K562 (cell line): ENCODE measurements at regions not wholly inside any gene's neighbourhood (a gene's known extent, or its start where the extent isn't known, plus 50 kb on each side); places are given as distances from the start of the nearest gene placed in this dataset.

Source experiments
- ATAC-seq: fragments of 200-7000 bp; cut with Tn5 transposase; 3 replicates; pipeline ENCODE4 v1.9.1; 2020; ENCODE audit warnings: moderate library complexity
- BruUV-seq: library from RNA; stranded (reverse); fragments of 400-500 nt; replicated peaks from 2 replicates; lab custom pipeline; 2021; lab: Mats Ljungman, UMichigan
- CTCF ChIA-PET: fragments of 300-600 bp; formaldehyde crosslinking; extraction: SDS; loops from one replicate; lab custom pipeline; 2021; ENCODE audit warnings: low intra/inter-chr PET ratio; lab: Yijun Ruan, JAX
- POLR2A ChIA-PET: fragments of 300-600, 350-650 bp; sonication (Branson Sonifier 250); formaldehyde crosslinking; extraction: SDS; loops from one replicate; lab custom pipeline; 2021; ENCODE audit warnings: antibody characterized with exemption, inconsistent platforms; lab: Yijun Ruan, JAX
- DNase-seq, 4 experiments: peaks; one replicate each; pipeline versions ENCODE4 v3.0.0 to v3.0.0-alpha.2; 2011 to 2018; ENCODE audit warnings: low spot score in 3 of 4, mixed read lengths in 3 of 4; ENCODE audit errors: extremely low read depth in 1 of 4
- FAIRE-seq: peaks from 2 replicates; lab custom pipeline; 2011; peaks lifted over from hg19 to GRCh38; lab: Jason Lieb, UNC
- H2AFZ ChIP-seq: 2 replicates; pipeline ENCODE4 v1.6.0; 2011; ENCODE audit warnings: low read depth, low read length, control low read depth, inconsistent platforms
- H3K27ac ChIP-seq: fragments of 200-600 bp; 3 replicates; pipeline ENCODE4 v1.8.0; 2011; ENCODE audit warnings: low read depth, mild to moderate bottlenecking, control low read depth, inconsistent platforms, low read length, moderate library complexity, mixed read lengths; ENCODE audit errors: extremely low read depth
- H3K27me3 ChIP-seq, 2 experiments: fragments of 300-600 bp in 1 of 2; 2 replicates in 1 of 2; 3 replicates in 1 of 2; pipeline versions ENCODE4 v1.6.0 to v1.8.0; 2011; ENCODE audit warnings: inconsistent platforms in 2 of 2, low read length in 2 of 2, mild to moderate bottlenecking in 1 of 2, mixed read lengths in 1 of 2, moderate library complexity in 1 of 2; ENCODE audit not compliant: control insufficient read depth in 2 of 2, insufficient read depth in 2 of 2
- H3K36me3 ChIP-seq: fragments of 300-600 bp; 3 replicates; pipeline ENCODE4 v1.8.0; 2011; ENCODE audit warnings: mild to moderate bottlenecking, low read length, inconsistent platforms; ENCODE audit not compliant: control insufficient read depth, insufficient read depth
- H3K4me1 ChIP-seq, 2 experiments: fragments of 200-600 bp in 1 of 2; replicated peaks in 1 of 2; 2 replicates in 1 of 2; 3 replicates in 1 of 2; pipeline versions ENCODE4 v1.5.1 to v1.8.0; 2011; ENCODE audit warnings: inconsistent platforms in 2 of 2, low read length in 2 of 2, mild to moderate bottlenecking in 1 of 2, mixed read lengths in 1 of 2, moderate library complexity in 1 of 2; ENCODE audit not compliant: control insufficient read depth in 2 of 2, insufficient read depth in 2 of 2
- H3K4me2 ChIP-seq: 2 replicates; pipeline ENCODE4 v1.6.1; 2011; ENCODE audit warnings: low read length, control low read depth, inconsistent platforms, mixed read lengths; ENCODE audit not compliant: insufficient read depth
- H3K4me3 ChIP-seq: fragments of 200-600 bp; sonication (generic), shearing (Covaris generic); 2 replicates; pipeline ENCODE4 v1.5.1; 2016; ENCODE audit warnings: control low read depth, inconsistent platforms
- H3K79me2 ChIP-seq: fragments of 200-600 bp; 3 replicates; pipeline ENCODE4 v1.8.0; 2011; ENCODE audit warnings: low read length, inconsistent platforms; ENCODE audit not compliant: control insufficient read depth, insufficient read depth
- H3K9ac ChIP-seq, 2 experiments: 2 replicates each; pipeline versions ENCODE4 v1.6.0 to v1.6.1; 2011; ENCODE audit warnings: low read depth in 2 of 2, low read length in 2 of 2, control low read depth in 1 of 2, inconsistent platforms in 1 of 2, mild to moderate bottlenecking in 1 of 2, mixed read lengths in 1 of 2; ENCODE audit not compliant: insufficient read depth in 1 of 2
- H3K9me1 ChIP-seq: one replicate; pipeline ENCODE4 v1.6.0; 2011; ENCODE audit warnings: inconsistent platforms, mild to moderate bottlenecking, low read length, moderate library complexity; ENCODE audit not compliant: control insufficient read depth, insufficient read depth
- H3K9me3 ChIP-seq: replicated peaks from 2 replicates; pipeline ENCODE4 v1.5.1; 2011; ENCODE audit warnings: low read depth, low read length, inconsistent platforms; ENCODE audit not compliant: control insufficient read depth, insufficient read depth
- H4K20me1 ChIP-seq: replicated peaks from 2 replicates; pipeline ENCODE4 v1.6.1; 2011; ENCODE audit warnings: low read length, inconsistent platforms, mixed read lengths; ENCODE audit not compliant: control insufficient read depth, insufficient read depth
- BHLHE40 ChIP-seq: IDR thresholded peaks from 2 replicates; pipeline ENCODE4 v1.6.1; 2011; ENCODE audit warnings: low read length, improper control_type of control experiment
- CC2D1A ChIP-seq: fragments of 450-650 bp; IDR thresholded peaks from 2 replicates; pipeline ENCODE4 v1.6.1; 2017; ENCODE audit warnings: mild to moderate bottlenecking
- ELF4 ChIP-seq: fragments of 450-650 bp; formaldehyde crosslinking; IDR thresholded peaks from 2 replicates; pipeline ENCODE4 v1.4.0; 2022; ENCODE audit warnings: missing genetic modification characterization
- HOXB6 ChIP-seq: fragments of 250-450 bp; sonication (Bioruptor Pico); IDR thresholded peaks from 2 replicates; pipeline ENCODE4 v1.5.1; 2022; ENCODE audit warnings: mild to moderate bottlenecking, borderline replicate concordance
- MTA2 ChIP-seq: fragments of 450-650 bp; IDR thresholded peaks from 2 replicates; pipeline ENCODE4 v1.6.1; 2016; ENCODE audit warnings: low read depth
- PTTG1 ChIP-seq: fragments of 450-650 bp; IDR thresholded peaks from 2 replicates; pipeline ENCODE4 v1.6.1; 2016; ENCODE audit warnings: low read depth, mild to moderate bottlenecking, missing genetic modification characterization, missing compliant biosample characterization
- STAT5A ChIP-seq: IDR thresholded peaks from 2 replicates; pipeline ENCODE4 v1.6.1; 2012; ENCODE audit warnings: low read length, inconsistent platforms, borderline replicate concordance
- TGIF2 ChIP-seq: sonication (generic); formaldehyde crosslinking; IDR thresholded peaks from 2 replicates; pipeline ENCODE4 v1.8.1; 2022; ENCODE audit warnings: mild to moderate bottlenecking, missing genetic modification reagents, moderate library complexity
- ZBTB8A ChIP-seq: fragments of 450-650 bp; IDR thresholded peaks from 2 replicates; pipeline ENCODE4 v1.6.1; 2018; ENCODE audit warnings: mild to moderate bottlenecking, moderate library complexity; ENCODE audit not compliant: partially characterized antibody
- ZNF583 ChIP-seq: fragments of 250-450 bp; sonication (Bioruptor Pico); IDR thresholded peaks from 2 replicates; pipeline ENCODE4 v1.4.0; 2020
- ZNF589 ChIP-seq: fragments of 200-800 bp; sonication (Bioruptor generic); IDR thresholded peaks from 2 replicates; pipeline ENCODE4 v1.6.1; 2016; ENCODE audit warnings: low read depth, missing genetic modification characterization, missing compliant biosample characterization
- ZNF717 ChIP-seq: fragments of 250-450 bp; sonication (Bioruptor Pico); IDR thresholded peaks from 2 replicates; pipeline ENCODE4 v1.5.0; 2021
- WGBS: fragments of 100-300 bp; shearing (Covaris generic); methylation state at CpG from one replicate; pipeline ENCODE4 v1.1.6; 2016; ENCODE audit warnings: low coverage, mixed read lengths; ENCODE audit not compliant: insufficient coverage; ENCODE audit errors: missing lambda C conversion rate; 5-methylcytosine and 5-hydroxymethylcytosine counted together
- in situ Hi-C: fragments of 300-500 bp; cut with MboI; formaldehyde crosslinking; loops from 4 replicates; pipeline ENCODE4 v1.15.0; 2018; ENCODE audit warnings: inconsistent platforms, mixed read lengths
- intact Hi-C: fragments of 100-400 bp; cut with micrococcal nuclease; formaldehyde crosslinking; loops from 2 replicates; pipeline ENCODE4 v1.14.2; 2022
- TF ChIP-seq, protein P1 (sequence below): fragments of 450-650 bp; IDR thresholded peaks from 2 replicates; pipeline ENCODE4 v1.6.1; 2014; ENCODE audit warnings: low read depth, mild to moderate bottlenecking, moderate library complexity, borderline replicate concordance
- TF ChIP-seq, protein P2 (sequence below): fragments of 250-450 bp; sonication (Bioruptor Pico); IDR thresholded peaks from 2 replicates; pipeline ENCODE4 v1.5.0; 2022; ENCODE audit warnings: mild to moderate bottlenecking
- TF ChIP-seq, protein P3 (sequence below): fragments of 450-650 bp; IDR thresholded peaks from 2 replicates; pipeline ENCODE4 v1.6.1; 2016; ENCODE audit warnings: low read depth, mild to moderate bottlenecking, moderate library complexity
- TF ChIP-seq, protein P4 (sequence below), 2 experiments: IDR thresholded peaks; 2 replicates each; pipeline ENCODE4 v1.6.1; 2012; ENCODE audit warnings: improper control_type of control experiment in 2 of 2, low read depth in 2 of 2, low read length in 2 of 2, borderline replicate concordance in 1 of 2

DNA sequence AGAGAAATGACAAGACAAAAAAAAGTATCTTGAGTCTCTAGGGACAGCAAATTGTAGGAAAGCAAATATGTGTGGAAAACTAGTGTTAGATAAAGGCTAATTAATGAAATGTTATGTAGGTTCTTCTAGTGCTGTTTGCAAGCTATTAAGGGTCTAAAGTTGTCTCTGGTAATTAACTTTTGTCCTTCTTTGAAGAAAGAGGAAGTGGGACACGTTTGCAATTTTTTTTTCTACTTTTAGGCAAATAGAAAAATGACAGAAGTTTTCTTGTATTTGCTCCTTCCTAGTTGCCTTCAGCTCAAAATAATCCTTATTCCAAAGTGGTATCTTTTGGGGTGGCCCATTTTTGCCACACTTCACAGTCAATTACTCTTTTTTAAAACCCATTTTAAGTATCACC is 1877.7 kb upstream of the PRR20A start:
- Histone ChIP-seq H3K36me3 (no peaks in the 10 kb centered on the region), H3K9me1 (no peaks in the 10 kb centered on the region), H3K27me3 (no peaks in the 10 kb centered on the region), H3K4me3 (no peak overlapping the region), H3K4me1 (no peaks in the 10 kb centered on the region), H2AFZ (no peak overlapping the region), H3K79me2 (no peaks in the 10 kb centered on the region), H3K4me2 (no peak overlapping the region), H3K9ac (no peak overlapping the region), H4K20me1 (no peaks in the 10 kb centered on the region), H3K9me3 (no peaks in the 10 kb centered on the region), H3K27ac (no peak overlapping the region)
- no peak for TF ChIP-seq CC2D1A
- no peak for TF ChIP-seq ZNF583 (CRISPR knock-in tag)
- no peak for TF ChIP-seq ZNF717
- TF ChIP-seq, protein P1, sequence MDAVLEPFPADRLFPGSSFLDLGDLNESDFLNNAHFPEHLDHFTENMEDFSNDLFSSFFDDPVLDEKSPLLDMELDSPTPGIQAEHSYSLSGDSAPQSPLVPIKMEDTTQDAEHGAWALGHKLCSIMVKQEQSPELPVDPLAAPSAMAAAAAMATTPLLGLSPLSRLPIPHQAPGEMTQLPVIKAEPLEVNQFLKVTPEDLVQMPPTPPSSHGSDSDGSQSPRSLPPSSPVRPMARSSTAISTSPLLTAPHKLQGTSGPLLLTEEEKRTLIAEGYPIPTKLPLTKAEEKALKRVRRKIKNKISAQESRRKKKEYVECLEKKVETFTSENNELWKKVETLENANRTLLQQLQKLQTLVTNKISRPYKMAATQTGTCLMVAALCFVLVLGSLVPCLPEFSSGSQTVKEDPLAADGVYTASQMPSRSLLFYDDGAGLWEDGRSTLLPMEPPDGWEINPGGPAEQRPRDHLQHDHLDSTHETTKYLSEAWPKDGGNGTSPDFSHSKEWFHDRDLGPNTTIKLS = no peak
- no peak for TF ChIP-seq TGIF2
- TF ChIP-seq STAT5A = no peak
- TF ChIP-seq, protein P2, sequence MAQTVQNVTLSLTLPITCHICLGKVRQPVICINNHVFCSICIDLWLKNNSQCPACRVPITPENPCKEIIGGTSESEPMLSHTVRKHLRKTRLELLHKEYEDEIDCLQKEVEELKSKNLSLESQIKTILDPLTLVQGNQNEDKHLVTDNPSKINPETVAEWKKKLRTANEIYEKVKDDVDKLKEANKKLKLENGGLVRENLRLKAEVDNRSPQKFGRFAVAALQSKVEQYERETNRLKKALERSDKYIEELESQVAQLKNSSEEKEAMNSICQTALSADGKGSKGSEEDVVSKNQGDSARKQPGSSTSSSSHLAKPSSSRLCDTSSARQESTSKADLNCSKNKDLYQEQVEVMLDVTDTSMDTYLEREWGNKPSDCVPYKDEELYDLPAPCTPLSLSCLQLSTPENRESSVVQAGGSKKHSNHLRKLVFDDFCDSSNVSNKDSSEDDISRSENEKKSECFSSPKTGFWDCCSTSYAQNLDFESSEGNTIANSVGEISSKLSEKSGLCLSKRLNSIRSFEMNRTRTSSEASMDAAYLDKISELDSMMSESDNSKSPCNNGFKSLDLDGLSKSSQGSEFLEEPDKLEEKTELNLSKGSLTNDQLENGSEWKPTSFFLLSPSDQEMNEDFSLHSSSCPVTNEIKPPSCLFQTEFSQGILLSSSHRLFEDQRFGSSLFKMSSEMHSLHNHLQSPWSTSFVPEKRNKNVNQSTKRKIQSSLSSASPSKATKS (CRISPR knock-in tag) = no peak
- TF ChIP-seq MTA2 = no peak
- no peak for TF ChIP-seq ZNF589 (CRISPR knock-in tag)
- no peak for TF ChIP-seq PTTG1
- TF ChIP-seq, protein P3, sequence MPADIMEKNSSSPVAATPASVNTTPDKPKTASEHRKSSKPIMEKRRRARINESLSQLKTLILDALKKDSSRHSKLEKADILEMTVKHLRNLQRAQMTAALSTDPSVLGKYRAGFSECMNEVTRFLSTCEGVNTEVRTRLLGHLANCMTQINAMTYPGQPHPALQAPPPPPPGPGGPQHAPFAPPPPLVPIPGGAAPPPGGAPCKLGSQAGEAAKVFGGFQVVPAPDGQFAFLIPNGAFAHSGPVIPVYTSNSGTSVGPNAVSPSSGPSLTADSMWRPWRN = no peak
- TF ChIP-seq ZBTB8A = no peak
- TF ChIP-seq HOXB6 (CRISPR knock-in tag) = no peak
- TF ChIP-seq ELF4 (CRISPR knock-in tag) = no peak
- no peak for TF ChIP-seq BHLHE40
- TF ChIP-seq, protein P4, sequence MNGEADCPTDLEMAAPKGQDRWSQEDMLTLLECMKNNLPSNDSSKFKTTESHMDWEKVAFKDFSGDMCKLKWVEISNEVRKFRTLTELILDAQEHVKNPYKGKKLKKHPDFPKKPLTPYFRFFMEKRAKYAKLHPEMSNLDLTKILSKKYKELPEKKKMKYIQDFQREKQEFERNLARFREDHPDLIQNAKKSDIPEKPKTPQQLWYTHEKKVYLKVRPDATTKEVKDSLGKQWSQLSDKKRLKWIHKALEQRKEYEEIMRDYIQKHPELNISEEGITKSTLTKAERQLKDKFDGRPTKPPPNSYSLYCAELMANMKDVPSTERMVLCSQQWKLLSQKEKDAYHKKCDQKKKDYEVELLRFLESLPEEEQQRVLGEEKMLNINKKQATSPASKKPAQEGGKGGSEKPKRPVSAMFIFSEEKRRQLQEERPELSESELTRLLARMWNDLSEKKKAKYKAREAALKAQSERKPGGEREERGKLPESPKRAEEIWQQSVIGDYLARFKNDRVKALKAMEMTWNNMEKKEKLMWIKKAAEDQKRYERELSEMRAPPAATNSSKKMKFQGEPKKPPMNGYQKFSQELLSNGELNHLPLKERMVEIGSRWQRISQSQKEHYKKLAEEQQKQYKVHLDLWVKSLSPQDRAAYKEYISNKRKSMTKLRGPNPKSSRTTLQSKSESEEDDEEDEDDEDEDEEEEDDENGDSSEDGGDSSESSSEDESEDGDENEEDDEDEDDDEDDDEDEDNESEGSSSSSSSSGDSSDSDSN (IDR thresholded peaks at IDR 0.05; ENCODE audit: borderline replicate concordance in 1 of 2, low read depth in 2 of 2, low read length in 2 of 2) = no peak
- FAIRE-seq (no peak), ATAC-seq (no peak), DNase-seq (no peak)
- intact Hi-C loops (no loop called here), in situ Hi-C loops (no loop called here)
- POLR2A ChIA-PET = no interaction called here
- CTCF ChIA-PET = no interaction called here
- WGBS = 0% methylated on average over 1 of the region's 1 CpG
- no TSS peak for BruUV-seq
